SK-N-SH treated with all-trans-retinoic acid at 6 μM for 48 hours (cell line): ENCODE measurements at regions not wholly inside any gene's neighbourhood (a gene's known extent, or its start where the extent isn't known, plus 50 kb on each side); places are given as distances from the start of the nearest gene placed in this dataset.

ENCODE experiments used
- ATAC-seq: fragments of 200-7000 bp; cut with Tn5 transposase; 3 replicates; pipeline ENCODE4 v1.9.1; 2020; ENCODE audit warnings: mild to moderate bottlenecking, moderate library complexity
- ARNTL ChIP-seq: fragments of 450-650 bp; formaldehyde crosslinking; IDR thresholded peaks from 2 replicates; pipeline ENCODE4 v1.5.0; 2020; ENCODE audit warnings: low read depth, mild to moderate bottlenecking, moderate library complexity, borderline replicate concordance
- CREB5 ChIP-seq: fragments of 250-450 bp; sonication (Bioruptor Pico); IDR thresholded peaks from 2 replicates; pipeline ENCODE4 v1.5.1; 2020; ENCODE audit warnings: low read depth, mild to moderate bottlenecking, moderate library complexity
- CSDC2 ChIP-seq: fragments of 250-450 bp; sonication (Bioruptor Pico); IDR thresholded peaks from 2 replicates; pipeline ENCODE4 v1.5.0; 2020; ENCODE audit warnings: mild to moderate bottlenecking, moderate library complexity
- CSRNP3 ChIP-seq: fragments of 250-450 bp; sonication (Bioruptor Pico); IDR thresholded peaks from 2 replicates; pipeline ENCODE4 v1.5.1; 2021; ENCODE audit warnings: mild to moderate bottlenecking, moderate library complexity
- ESRRG ChIP-seq: fragments of 250-450 bp; sonication (Bioruptor Pico); IDR thresholded peaks from 2 replicates; pipeline ENCODE4 v1.6.1; 2021; ENCODE audit warnings: mild to moderate bottlenecking
- GLIS3 ChIP-seq: fragments of 250-450 bp; sonication (Bioruptor Pico); IDR thresholded peaks from 2 replicates; pipeline ENCODE4 v1.5.0; 2020; ENCODE audit warnings: mild to moderate bottlenecking, moderate library complexity
- ISL1 ChIP-seq: fragments of 250-450 bp; sonication (Bioruptor Pico); IDR thresholded peaks from 2 replicates; pipeline ENCODE4 v2.1.2; 2022; ENCODE audit warnings: mild to moderate bottlenecking, moderate library complexity
- OSR1 ChIP-seq: fragments of 250-450 bp; sonication (Bioruptor Pico); IDR thresholded peaks from 2 replicates; pipeline ENCODE4 v1.8.0; 2022; ENCODE audit warnings: moderate library complexity, mild to moderate bottlenecking, inconsistent platforms
- PATZ1 ChIP-seq: fragments of 250-450 bp; sonication (Bioruptor Pico); IDR thresholded peaks from 2 replicates; pipeline ENCODE4 v1.8.0; 2020; ENCODE audit warnings: mild to moderate bottlenecking, moderate library complexity, borderline replicate concordance
- PPARA ChIP-seq: fragments of 250-450 bp; sonication (Bioruptor Pico); IDR thresholded peaks from 2 replicates; pipeline ENCODE4 v1.5.0; 2020; ENCODE audit warnings: mild to moderate bottlenecking, borderline replicate concordance
- RARB ChIP-seq: fragments of 250-450 bp; sonication (Bioruptor Pico); IDR thresholded peaks from 2 replicates; pipeline ENCODE4 v1.8.0; 2021; ENCODE audit warnings: mild to moderate bottlenecking, moderate library complexity
- SNAI2 ChIP-seq: fragments of 250-450 bp; sonication (Bioruptor Pico); IDR thresholded peaks from 2 replicates; pipeline ENCODE4 v1.5.0; 2020; ENCODE audit warnings: mild to moderate bottlenecking, moderate library complexity
- TOX ChIP-seq: fragments of 250-450 bp; sonication (Bioruptor Pico); IDR thresholded peaks from 2 replicates; pipeline ENCODE4 v1.8.0; 2021; ENCODE audit warnings: mild to moderate bottlenecking, moderate library complexity, borderline replicate concordance
- ZC3H10 ChIP-seq: fragments of 250-450 bp; sonication (Bioruptor Pico); IDR thresholded peaks from 2 replicates; pipeline ENCODE4 v1.5.1; 2021; ENCODE audit warnings: mild to moderate bottlenecking, moderate library complexity
- ZFP3 ChIP-seq: fragments of 250-450 bp; sonication (Bioruptor Pico); IDR thresholded peaks from 2 replicates; pipeline ENCODE4 v1.5.0; 2020; ENCODE audit warnings: mild to moderate bottlenecking, moderate library complexity
- ZFP30 ChIP-seq: fragments of 450-650 bp; formaldehyde crosslinking; IDR thresholded peaks from 2 replicates; pipeline ENCODE4 v1.5.0; 2022; ENCODE audit warnings: mild to moderate bottlenecking, moderate library complexity
- ZNF565 ChIP-seq: fragments of 450-650 bp; formaldehyde crosslinking; conservative IDR thresholded peaks from 2 replicates; pipeline ENCODE4 v1.5.0; 2020; ENCODE audit warnings: low read depth, mild to moderate bottlenecking, moderate library complexity
- ZNF70 ChIP-seq: fragments of 450-650 bp; formaldehyde crosslinking; IDR thresholded peaks from 2 replicates; pipeline ENCODE4 v1.5.0; 2020; ENCODE audit warnings: mild to moderate bottlenecking, moderate library complexity
- ZNF8 ChIP-seq: fragments of 450-650 bp; formaldehyde crosslinking; IDR thresholded peaks from 2 replicates; pipeline ENCODE4 v1.5.0; 2020; ENCODE audit warnings: mild to moderate bottlenecking, moderate library complexity
- TF ChIP-seq, protein P1 (sequence below): fragments of 250-450 bp; sonication (Bioruptor Pico); IDR thresholded peaks from 2 replicates; pipeline ENCODE4 v1.5.0; 2020; ENCODE audit warnings: mild to moderate bottlenecking, moderate library complexity
- TF ChIP-seq, protein P2 (sequence below): fragments of 250-450 bp; sonication (Bioruptor Pico); IDR thresholded peaks from 2 replicates; pipeline ENCODE4 v1.8.0; 2021; ENCODE audit warnings: low read depth, mild to moderate bottlenecking, moderate library complexity, borderline replicate concordance

DNA sequence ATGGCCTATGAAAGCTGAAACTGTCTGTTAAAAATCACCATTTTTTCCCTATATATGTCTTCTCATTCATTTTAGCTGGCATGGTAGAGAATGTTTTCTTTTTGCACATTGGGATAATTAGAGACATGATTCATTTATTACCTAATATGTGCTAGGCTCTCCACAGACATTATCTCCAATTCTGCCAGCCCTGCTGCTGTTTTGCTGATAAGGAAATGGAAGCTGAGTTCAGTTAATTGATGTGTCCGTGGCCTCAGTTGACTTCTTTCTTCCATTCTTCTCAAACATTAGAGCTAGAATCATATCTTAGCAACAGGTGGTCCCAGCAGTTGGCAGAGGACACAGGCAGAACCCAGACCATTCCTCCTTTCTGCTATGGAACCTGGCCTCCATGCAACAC lies 644.1 kb upstream of the CITED2 start (continued):
- TF ChIP-seq, protein P1, sequence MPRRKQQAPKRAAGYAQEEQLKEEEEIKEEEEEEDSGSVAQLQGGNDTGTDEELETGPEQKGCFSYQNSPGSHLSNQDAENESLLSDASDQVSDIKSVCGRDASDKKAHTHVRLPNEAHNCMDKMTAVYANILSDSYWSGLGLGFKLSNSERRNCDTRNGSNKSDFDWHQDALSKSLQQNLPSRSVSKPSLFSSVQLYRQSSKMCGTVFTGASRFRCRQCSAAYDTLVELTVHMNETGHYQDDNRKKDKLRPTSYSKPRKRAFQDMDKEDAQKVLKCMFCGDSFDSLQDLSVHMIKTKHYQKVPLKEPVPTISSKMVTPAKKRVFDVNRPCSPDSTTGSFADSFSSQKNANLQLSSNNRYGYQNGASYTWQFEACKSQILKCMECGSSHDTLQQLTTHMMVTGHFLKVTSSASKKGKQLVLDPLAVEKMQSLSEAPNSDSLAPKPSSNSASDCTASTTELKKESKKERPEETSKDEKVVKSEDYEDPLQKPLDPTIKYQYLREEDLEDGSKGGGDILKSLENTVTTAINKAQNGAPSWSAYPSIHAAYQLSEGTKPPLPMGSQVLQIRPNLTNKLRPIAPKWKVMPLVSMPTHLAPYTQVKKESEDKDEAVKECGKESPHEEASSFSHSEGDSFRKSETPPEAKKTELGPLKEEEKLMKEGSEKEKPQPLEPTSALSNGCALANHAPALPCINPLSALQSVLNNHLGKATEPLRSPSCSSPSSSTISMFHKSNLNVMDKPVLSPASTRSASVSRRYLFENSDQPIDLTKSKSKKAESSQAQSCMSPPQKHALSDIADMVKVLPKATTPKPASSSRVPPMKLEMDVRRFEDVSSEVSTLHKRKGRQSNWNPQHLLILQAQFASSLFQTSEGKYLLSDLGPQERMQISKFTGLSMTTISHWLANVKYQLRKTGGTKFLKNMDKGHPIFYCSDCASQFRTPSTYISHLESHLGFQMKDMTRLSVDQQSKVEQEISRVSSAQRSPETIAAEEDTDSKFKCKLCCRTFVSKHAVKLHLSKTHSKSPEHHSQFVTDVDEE (CRISPR knock-in tag) = no peak
- TF ChIP-seq ZNF8 (no peak), ZNF565 (CRISPR knock-in tag) (no peak)

DNA sequence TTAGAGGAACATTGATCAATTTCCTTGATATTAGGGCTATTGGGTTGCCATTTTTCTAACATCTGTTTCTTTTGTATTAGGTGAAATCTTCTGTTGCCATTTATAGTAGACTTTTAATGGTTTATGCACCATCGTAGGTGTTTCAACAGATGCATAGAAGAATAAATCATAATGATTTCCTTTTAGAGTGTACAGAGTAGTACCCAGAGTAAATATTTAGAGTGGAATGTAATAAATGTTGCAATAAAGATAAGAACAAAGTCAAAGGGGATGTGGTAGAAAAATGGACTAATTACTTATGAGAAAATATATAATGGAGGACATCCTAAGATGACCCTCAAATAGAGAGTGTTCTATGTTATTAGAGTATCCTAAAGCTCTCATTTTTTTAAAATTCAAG lies 643.0 kb upstream of the CITED2 start:
- no peak for ATAC-seq

GRCh38 chr6:140012150-140012549 lies 637.7 kb upstream of the CITED2 start:
- no peak for ATAC-seq
- TF ChIP-seq ZC3H10 (no peak), ZNF565 (CRISPR knock-in tag) (no peak), ARNTL (CRISPR knock-in tag) (no peak), ESRRG (CRISPR knock-in tag) (no peak), TOX (CRISPR knock-in tag) (no peak), ZNF70 (CRISPR knock-in tag) (no peak), PPARA (no peak), ZFP30 (CRISPR knock-in tag) (no peak), SNAI2 (no peak), CSRNP3 (CRISPR knock-in tag) (no peak), RARB (no peak)
- TF ChIP-seq, protein P1 (CRISPR knock-in tag) = no peak

More for the DNA sequence above, 643.0 kb upstream of the CITED2 start:
- TF ChIP-seq GLIS3 (no peak), ZFP3 (no peak), ISL1 (no peak), ZNF70 (CRISPR knock-in tag) (no peak), CSDC2 (CRISPR knock-in tag) (no peak), SNAI2 (no peak), PATZ1 (CRISPR knock-in tag) (no peak), CREB5 (CRISPR knock-in tag) (no peak), ZFP30 (CRISPR knock-in tag) (no peak), OSR1 (CRISPR knock-in tag) (no peak), TOX (CRISPR knock-in tag) (no peak), CSRNP3 (CRISPR knock-in tag) (no peak), ZNF8 (no peak), ESRRG (CRISPR knock-in tag) (no peak)
- TF ChIP-seq, protein P2, sequence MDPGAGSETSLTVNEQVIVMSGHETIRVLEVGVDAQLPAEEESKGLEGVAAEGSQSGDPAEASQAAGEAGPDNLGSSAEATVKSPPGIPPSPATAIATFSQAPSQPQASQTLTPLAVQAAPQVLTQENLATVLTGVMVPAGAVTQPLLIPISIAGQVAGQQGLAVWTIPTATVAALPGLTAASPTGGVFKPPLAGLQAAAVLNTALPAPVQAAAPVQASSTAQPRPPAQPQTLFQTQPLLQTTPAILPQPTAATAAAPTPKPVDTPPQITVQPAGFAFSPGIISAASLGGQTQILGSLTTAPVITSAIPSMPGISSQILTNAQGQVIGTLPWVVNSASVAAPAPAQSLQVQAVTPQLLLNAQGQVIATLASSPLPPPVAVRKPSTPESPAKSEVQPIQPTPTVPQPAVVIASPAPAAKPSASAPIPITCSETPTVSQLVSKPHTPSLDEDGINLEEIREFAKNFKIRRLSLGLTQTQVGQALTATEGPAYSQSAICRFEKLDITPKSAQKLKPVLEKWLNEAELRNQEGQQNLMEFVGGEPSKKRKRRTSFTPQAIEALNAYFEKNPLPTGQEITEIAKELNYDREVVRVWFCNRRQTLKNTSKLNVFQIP (CRISPR knock-in tag) = no peak
